ENCODE measurements at regions not wholly inside any gene's neighbourhood (a gene's known extent, or its start where the extent isn't known, plus 50 kb on each side); places are given as distances from the start of the nearest gene placed in this dataset.
"Not testable (repeated sequence)": the region's sequence is repeated elsewhere in the genome, so short reads cannot be mapped to it uniquely, and the experiment has no call there.

GRCh38 chr14:43308421-43309110, 1198.5 kb downstream of the FSCB start:
- Histone ChIP-seq H3K36me3 (no peaks in the 10 kb centered on the region), H3K9me3 (no peaks in the 10 kb centered on the region), H3K4me3 (ENCODE audit: low read depth, low read length) (no peak overlapping the region), H3K4me1 (no peaks in the 10 kb centered on the region), H3K27me3 (no peaks in the 10 kb centered on the region)
- no peak for TF ChIP-seq CTCF (IDR thresholded peaks at IDR 0.05; ENCODE audit: low read depth, low read length)
- no peak for DNase-seq

DNA sequence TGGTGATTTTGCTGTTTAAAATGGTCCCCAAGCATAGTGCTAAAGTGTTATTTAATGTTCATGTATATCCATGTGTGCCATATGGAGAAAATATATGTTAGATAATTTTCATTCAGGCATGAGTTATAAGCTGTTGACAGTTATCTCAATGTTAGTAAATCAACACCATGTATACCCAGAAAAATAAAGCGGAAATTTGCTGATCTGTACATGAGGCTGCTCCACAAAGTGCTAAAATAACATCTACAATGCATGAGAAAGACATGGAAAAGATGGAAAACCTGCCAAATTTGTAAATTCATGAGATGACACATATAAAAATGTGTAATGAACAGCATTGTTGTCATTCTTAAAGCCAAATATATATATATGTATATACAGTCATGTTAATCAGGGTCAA, 1199.2 kb downstream of the FSCB start:
- DNase-seq: no peak
- H3K4me1 ChIP-seq: no peaks in the 10 kb centered on the region
- TF ChIP-seq CTCF (IDR thresholded peaks at IDR 0.05; ENCODE audit: low read depth, low read length): no peak
- no peaks in the 10 kb centered on the region for H3K36me3 ChIP-seq
- H3K27me3 ChIP-seq: no peaks in the 10 kb centered on the region
- H3K4me3 ChIP-seq (ENCODE audit: low read depth, low read length): no peak overlapping the region
- H3K9me3 ChIP-seq: no peaks in the 10 kb centered on the region

DNA sequence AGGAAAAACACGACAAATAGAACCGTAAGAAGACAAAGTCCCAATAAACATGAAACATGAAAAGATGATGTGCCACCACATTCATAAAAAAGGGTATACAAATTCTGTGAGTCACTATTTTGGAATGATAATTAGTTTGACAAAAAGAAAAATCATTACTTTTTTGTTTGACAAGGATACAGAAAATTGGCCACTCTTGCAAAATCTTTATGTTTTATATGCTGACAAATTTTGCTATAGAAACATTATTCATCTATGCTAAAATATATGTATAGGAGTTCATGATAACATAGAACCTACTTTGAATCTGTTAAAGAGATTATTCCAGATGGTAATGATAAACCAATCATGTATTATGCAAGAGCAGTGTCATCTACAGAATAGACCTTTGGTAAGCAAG, 1201.0 kb downstream of the FSCB start:
- no peaks in the 10 kb centered on the region for H3K36me3 ChIP-seq
- H3K27me3 ChIP-seq: no peaks in the 10 kb centered on the region
- no peak for DNase-seq
- no peak overlapping the region for H3K4me3 ChIP-seq (ENCODE audit: low read depth, low read length)
- TF ChIP-seq CTCF (IDR thresholded peaks at IDR 0.05; ENCODE audit: low read depth, low read length): no peak
- no peaks in the 10 kb centered on the region for H3K9me3 ChIP-seq
- H3K4me1 ChIP-seq: no peaks in the 10 kb centered on the region

- Histone ChIP-seq H3K9me3 (no peaks in the 10 kb centered on the region), H3K27me3 (no peaks in the 10 kb centered on the region), H3K4me3 (ENCODE audit: low read depth, low read length) (no peak overlapping the region), H3K36me3 (no peaks in the 10 kb centered on the region), H3K4me1 (no peaks in the 10 kb centered on the region)
- TF ChIP-seq CTCF (IDR thresholded peaks at IDR 0.05; ENCODE audit: low read depth, low read length): no peak
- no peak for DNase-seq
These were observed 1209.3 kb downstream of the FSCB start for GRCh38 chr14:43297794-43298193.

GRCh38 chr14:43296061-43296460, 1211.0 kb downstream of the FSCB start:
- H3K27me3 ChIP-seq; H3K36me3 ChIP-seq; H3K9me3 ChIP-seq; DNase-seq; H3K4me3 ChIP-seq (ENCODE audit: low read depth, low read length); H3K4me1 ChIP-seq: not testable (repeated sequence)

- no peak for DNase-seq
These were observed 1221.5 kb downstream of the FSCB start for GRCh38 chr14:43285575-43285974.

More at GRCh38 chr14:43285575-43285974, 1221.5 kb downstream of the FSCB start:
- H3K9me3 ChIP-seq: no peaks in the 10 kb centered on the region
- H3K4me1 ChIP-seq: no peaks in the 10 kb centered on the region
- H3K36me3 ChIP-seq: no peaks in the 10 kb centered on the region
- no peak for TF ChIP-seq CTCF (IDR thresholded peaks at IDR 0.05; ENCODE audit: low read depth, low read length)
- H3K27me3 ChIP-seq: no peaks in the 10 kb centered on the region
- H3K4me3 ChIP-seq (ENCODE audit: low read depth, low read length): no peak overlapping the region

Data from BE2C (cell line).